ENCODE measurements at regions not wholly inside any gene's neighbourhood (a gene's known extent, or its start where the extent isn't known, plus 50 kb on each side); places are given as distances from the start of the nearest gene placed in this dataset.

DNA sequence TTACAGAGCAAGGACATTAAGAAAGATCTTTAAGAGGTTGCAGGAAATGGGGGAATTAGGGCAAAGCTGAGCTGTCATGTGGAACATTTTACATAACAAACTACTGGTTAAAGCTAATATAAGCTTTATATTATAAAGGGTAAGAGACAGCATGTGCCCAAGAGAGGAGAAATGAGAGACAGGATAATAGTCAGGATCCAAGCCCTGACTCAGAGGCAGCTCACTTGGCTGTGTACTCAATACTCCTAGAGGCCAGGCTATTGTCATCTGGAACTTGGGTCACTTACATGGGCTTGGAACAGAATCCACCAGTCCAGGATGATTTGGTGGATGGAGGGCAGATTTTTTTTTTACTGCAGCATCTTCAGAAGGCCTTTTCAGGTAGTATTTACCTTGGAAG lies 418.6 kb upstream of the ZMIZ1 start:
- TF ChIP-seq, protein P1, sequence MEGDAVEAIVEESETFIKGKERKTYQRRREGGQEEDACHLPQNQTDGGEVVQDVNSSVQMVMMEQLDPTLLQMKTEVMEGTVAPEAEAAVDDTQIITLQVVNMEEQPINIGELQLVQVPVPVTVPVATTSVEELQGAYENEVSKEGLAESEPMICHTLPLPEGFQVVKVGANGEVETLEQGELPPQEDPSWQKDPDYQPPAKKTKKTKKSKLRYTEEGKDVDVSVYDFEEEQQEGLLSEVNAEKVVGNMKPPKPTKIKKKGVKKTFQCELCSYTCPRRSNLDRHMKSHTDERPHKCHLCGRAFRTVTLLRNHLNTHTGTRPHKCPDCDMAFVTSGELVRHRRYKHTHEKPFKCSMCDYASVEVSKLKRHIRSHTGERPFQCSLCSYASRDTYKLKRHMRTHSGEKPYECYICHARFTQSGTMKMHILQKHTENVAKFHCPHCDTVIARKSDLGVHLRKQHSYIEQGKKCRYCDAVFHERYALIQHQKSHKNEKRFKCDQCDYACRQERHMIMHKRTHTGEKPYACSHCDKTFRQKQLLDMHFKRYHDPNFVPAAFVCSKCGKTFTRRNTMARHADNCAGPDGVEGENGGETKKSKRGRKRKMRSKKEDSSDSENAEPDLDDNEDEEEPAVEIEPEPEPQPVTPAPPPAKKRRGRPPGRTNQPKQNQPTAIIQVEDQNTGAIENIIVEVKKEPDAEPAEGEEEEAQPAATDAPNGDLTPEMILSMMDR (IDR thresholded peaks at IDR 0.05): no peak
- no peak for TF ChIP-seq POLR2A (IDR thresholded peaks at IDR 0.05)

Measured in thyroid gland (tissue), 4 donors.